GM18511 (cell line): ENCODE measurements at regions not wholly inside any gene's neighbourhood (a gene's known extent, or its start where the extent isn't known, plus 50 kb on each side); places are given as distances from the start of the nearest gene placed in this dataset.
"Not testable (repeated sequence)": the region's sequence is repeated elsewhere in the genome, so short reads cannot be mapped to it uniquely, and the experiment has no call there.

Experiments
- ATAC-seq: cut with Tn5 transposase; IDR thresholded peaks from one replicate; pipeline ENCODE4 v1.9.1; 2021; ENCODE audit warnings: mild to moderate bottlenecking, moderate library complexity; ENCODE audit not compliant: unreplicated experiment

DNA sequence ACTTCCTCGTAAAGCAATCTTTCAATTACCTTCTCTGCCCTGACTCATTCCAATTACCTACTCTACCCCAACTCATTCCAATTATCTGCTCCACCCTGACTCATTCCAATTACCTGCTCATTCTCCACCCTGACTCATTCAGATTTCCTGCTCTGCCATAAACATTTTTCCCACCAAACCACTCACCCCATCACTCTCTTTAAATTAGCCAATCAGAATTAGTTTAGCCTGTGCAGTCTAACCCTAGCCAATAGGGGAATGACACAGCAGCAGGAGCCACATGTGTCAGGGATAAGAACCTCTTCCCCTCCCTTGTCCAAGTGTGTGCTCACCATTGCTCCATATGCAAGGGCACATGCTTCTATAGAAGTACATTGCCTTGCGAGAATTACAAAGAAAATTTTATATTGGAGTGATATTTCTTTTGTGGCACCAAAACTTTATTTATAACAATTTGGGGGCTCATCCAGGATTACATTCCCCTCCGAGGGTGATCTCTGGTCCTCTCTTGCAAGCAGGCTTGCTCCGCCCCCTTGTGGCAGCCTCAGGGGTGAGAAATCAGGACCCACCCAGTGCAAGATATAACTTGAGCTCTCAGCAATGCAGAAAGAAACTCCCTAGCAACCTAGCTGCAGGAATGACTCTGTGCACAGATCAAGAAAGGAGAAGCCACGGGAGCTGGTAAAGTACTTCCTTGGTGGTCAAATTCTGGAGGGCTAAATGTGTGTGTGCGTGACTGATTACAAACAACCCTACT is 551.9 kb upstream of the EYS start:
- not testable (repeated sequence) for ATAC-seq

DNA sequence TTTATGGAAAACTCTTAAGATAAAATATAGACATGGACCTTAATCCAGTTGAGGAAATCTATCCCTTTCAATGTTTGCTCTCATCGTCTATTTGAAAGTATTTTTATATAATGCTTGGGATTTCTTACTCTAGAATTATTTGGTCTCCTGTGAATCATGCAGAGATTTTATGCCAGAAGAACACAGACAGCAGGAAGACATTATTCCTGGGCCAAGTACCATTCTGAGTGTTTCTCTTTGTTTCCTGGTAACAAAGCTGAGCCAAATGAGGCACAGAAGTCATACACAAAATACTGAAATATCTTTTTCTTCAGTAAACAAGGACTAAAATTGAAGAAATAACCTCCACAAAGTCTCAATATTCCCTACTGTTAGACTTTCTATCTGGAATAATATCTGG is 538.2 kb upstream of the EYS start:
- ATAC-seq, result no peak

DNA sequence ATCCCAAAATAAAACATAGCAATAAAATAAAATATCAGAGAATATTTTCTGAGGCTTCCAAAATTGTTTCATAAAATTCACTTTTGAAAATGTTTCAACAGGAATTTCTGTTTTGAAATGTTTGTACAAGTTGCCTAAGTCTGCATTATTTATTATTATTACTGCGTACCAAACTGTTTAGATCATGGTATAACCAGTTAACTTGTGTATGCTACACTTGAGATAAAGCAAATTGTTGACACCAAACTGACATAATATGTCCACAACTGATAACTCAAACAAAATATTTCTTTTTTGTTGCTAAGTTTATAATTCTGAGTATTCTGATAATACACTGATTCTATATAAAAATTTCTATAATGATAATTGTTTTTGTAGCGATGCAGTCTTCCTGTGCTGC is 531.8 kb upstream of the EYS start:
- no peak for ATAC-seq

DNA sequence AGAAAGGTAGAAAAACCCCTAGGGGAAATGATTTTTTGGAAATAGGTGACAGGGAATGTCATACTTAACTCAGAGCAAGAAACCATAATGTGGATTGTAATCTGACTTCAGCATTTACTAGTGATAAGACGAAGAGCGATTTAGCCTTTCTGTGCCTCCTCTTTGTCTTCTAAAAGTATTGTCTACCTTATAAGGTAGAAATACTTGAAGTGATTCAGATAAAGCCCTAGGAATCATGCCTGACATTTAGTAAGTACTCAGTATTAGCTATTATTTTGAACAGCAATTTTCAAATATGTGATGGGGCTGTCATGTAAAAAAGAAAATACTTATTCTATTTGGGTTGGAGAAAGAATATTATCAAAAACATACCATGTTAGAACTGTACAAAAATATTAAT is 525.9 kb upstream of the EYS start:
- no peak for ATAC-seq

- ATAC-seq, result no peak
Measured at GRCh38 chr6:66230591-66230990, 523.6 kb upstream of the EYS start.

DNA sequence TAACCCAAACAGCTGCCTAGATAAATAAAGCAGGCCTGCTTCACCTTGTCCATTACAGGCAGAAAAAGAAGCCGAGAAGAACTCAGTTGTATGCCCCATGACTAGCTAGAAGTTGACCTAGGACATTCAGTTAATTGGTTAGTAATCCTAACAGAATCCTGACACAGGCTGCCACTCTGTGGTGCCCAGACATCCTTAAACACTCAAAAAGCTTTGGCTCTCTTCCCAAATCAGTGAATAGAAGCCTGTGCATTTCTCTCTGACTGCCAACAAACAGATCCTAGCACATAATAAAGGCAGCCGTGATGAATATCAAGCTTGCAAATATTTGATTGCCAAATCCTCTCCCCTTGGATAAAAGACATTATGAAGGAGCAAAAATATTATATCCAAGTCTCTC is 519.1 kb upstream of the EYS start:
- no peak for ATAC-seq

DNA sequence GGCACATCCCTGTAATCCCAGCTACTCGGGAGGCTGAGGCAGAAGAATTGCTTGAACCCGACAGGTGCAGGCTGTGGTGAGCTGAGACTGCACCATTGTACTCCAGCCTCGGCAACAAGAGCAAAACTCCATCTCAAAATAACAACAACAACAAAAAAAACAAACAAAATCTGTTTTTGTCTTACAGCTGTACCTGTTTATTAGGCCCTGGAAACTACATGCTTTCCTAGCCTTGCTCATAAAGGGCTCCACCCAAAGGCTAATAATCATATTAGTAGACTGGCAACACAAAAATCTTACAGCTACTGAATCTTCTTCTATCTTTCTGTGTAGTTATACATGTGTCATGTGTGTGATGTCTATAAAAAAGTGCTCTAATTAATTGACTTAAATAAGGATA is 503.9 kb upstream of the EYS start:
- ATAC-seq, result no peak

GRCh38 chr6:66200390-66200789 is 493.4 kb upstream of the EYS start:
- ATAC-seq, result no peak

- no peak for ATAC-seq
Measured at GRCh38 chr6:66199171-66199570, 492.1 kb upstream of the EYS start.

GRCh38 chr6:66198062-66198624 is 491.1 kb upstream of the EYS start:
- no peak for ATAC-seq

DNA sequence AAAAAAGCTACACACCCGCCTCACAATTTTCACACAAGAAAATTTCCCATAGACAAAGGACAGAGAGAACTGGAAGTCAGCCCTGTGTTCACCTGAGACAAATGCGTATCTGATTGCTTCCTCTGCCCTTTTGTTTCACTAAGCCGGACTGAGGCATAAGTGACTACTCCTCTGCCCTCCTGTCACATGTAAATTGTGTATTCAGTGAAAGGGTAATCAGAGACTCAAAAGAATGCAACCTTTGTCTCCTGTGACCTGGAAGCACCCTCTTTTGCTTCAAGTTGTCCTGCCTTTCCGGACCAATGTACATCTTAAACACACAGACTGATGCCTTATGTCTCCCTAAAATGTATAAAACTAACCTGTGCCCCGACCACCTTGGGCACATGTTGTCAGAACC is 483.8 kb upstream of the EYS start:
- no peak for ATAC-seq

DNA sequence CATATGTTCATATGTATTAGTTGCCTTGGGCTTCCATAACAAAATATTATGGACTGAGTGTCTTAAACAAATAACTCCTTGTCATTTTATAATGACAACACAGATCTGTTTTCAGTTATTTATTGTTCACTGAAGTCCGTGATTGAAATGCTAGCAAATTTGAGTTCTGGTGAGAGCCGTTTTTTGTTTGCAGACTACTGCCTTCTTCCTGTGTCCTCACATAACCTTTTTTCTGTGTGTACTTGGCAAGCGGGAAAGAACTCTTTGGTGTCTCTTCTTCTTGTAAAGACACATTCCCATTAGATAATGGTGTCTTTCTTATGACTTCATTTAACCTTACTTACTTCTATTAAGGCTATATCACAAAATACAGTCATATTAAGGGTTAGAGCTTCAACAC is 482.9 kb upstream of the EYS start:
- no peak for ATAC-seq

GRCh38 chr6:66186756-66187155 is 479.7 kb upstream of the EYS start:
- ATAC-seq, result no peak

GRCh38 chr6:66184091-66184490 is 477.1 kb upstream of the EYS start:
- no peak for ATAC-seq

DNA sequence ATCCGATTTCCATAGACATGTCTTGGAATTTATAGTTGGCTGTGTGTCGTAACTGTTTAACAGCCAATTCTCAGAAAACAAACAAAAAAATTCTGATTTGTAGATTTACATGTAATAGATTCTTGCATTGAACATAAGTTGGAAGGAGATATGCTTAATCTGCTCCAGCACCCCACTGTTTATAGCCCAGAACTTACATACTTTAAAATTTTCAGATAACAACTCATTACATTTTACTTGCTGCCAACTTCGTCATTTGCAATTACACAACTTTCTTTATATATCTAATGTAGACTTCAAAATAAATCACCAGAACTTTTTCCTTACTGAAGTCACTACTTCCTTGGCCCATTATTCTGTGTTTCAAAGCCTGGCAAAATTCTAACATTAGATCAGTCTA is 472.3 kb upstream of the EYS start:
- no peak for ATAC-seq

GRCh38 chr6:66173587-66173986 is 466.6 kb upstream of the EYS start:
- ATAC-seq, result no peak

- not testable (repeated sequence) for ATAC-seq
Measured at GRCh38 chr6:66166713-66167112, 459.7 kb upstream of the EYS start.

DNA sequence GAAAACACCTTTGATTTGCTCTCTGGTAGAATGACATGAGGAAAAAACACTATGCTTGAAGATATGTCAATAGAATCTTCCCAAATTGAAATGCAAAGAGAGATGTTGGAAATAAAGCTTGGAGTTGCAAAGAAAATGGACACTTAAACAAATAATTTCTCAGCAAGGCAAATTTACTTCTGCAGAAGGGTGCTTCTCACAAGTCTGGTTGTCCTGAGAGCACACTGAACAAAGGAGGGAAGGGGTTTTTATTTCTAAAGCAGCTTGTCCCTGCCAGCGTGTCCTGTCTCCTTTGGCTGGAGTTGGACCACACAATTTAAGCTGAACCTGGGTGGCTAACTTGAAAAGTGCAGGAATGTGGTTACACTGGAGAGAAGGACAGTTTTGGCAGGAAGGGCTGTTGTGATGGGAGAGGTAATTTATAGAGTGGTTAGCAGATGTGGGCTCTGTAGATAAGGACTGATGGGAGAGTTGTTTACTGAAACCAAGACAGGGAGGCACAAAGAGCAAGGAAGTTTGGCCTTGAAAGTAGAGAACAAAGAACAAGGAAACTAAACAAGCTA is 454.6 kb upstream of the EYS start:
- ATAC-seq, result no peak

- no peak for ATAC-seq
Measured at GRCh38 chr6:66159937-66160336, 452.9 kb upstream of the EYS start.

DNA sequence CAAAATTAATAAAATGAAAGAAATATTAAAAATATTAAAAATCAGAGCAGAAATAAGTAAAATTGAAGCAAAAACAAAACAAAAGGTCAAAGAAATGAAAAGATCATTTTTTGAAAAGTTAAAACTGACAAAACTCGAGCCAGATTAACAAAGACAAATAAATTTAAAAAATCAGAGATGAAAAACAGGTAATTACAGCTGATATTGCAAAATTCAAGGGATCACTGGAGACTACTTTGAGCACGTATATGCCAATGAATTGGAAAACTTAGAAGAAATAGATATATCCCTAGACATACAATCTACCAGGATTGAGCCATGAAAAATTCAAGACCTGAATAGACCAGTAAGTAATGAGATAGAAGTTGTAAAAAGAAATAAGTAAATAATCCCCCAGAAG is 446.2 kb upstream of the EYS start:
- ATAC-seq, result no peak

- no peak for ATAC-seq
Measured at GRCh38 chr6:66149132-66149531, 442.1 kb upstream of the EYS start.

DNA sequence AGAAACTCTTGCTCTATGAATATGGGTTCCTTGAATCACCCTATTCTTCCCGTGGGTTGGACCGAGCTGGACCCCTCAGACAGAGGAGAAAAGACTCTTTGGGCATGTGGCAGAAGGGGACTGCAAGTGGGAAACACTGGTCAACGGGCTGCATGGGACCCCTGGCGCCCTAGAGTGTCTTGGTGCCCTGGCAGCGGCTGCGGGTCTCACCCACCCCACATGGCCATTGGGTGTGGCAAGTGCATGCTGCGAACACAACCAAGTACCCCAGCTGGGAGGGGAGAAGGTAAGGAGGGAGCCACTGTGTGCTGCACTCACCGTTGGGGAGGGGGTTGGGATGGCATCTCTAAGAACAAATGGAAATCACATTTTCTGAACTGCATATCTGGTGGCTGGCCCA is 438.8 kb upstream of the EYS start:
- no peak for ATAC-seq

DNA sequence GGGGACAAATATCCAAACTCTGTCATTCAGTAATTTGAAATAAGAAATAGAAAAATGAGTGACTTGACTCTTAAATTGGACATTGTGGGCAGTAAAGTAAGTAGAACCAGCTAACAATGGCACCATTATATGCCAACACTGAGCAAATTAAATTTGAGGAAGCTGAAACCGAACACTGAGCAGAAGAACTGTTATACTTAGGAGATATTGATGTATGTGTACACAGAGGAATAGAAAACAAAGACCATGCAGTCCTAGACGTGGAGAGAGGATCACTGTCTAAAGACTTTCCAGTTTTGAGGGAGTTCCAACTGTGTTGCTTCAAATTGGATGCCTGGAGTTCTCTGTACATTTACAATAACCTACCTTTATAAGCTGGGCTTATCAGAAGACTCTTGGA is 427.0 kb upstream of the EYS start:
- no peak for ATAC-seq
